Uterus (tissue), 3 donors: ENCODE measurements at regions not wholly inside any gene's neighbourhood (a gene's known extent, or its start where the extent isn't known, plus 50 kb on each side); places are given as distances from the start of the nearest gene placed in this dataset.

Experiments
- DNase-seq, 2 donors: peaks; one replicate each; pipeline ENCODE4 v3.0.0-alpha.2; 2019 to 2020
- H3K27ac ChIP-seq, 2 donors: fragments of 200-600 bp; sonication (generic); 1 replicate in 1 of 2; 2 replicates in 1 of 2; pipeline ENCODE4 v1.5.1; 2016 to 2018
- H3K27me3 ChIP-seq, 2 donors: fragments of 200-600 bp; sonication (generic); one replicate each; pipeline ENCODE4 v1.5.1; 2018 to 2019; ENCODE audit warnings: control low read depth in 1 of 2
- H3K36me3 ChIP-seq, 2 donors: fragments of 200-600 bp; sonication (generic); one replicate each; pipeline ENCODE4 v1.5.1; 2019; ENCODE audit warnings: control low read depth in 1 of 2
- H3K4me1 ChIP-seq, 2 donors: fragments of 200-600 bp; sonication (generic); one replicate each; pipeline ENCODE4 v1.5.1; 2018 to 2019; ENCODE audit warnings: control low read depth in 1 of 2
- H3K4me3 ChIP-seq, 2 donors: fragments of 200-600 bp; sonication (generic); 1 replicate in 1 of 2; 2 replicates in 1 of 2; pipeline ENCODE4 v1.5.1; 2018 to 2019; ENCODE audit warnings: mild to moderate bottlenecking in 1 of 2
- H3K9me3 ChIP-seq, 2 donors: fragments of 200-600 bp; sonication (generic); one replicate each; pipeline ENCODE4 v1.5.1; 2019; ENCODE audit warnings: control low read depth in 1 of 2
- CTCF ChIP-seq, 4 experiments: fragments of 200-600 bp in 2 of 4; fragments of 450-650 bp in 2 of 4; sonication (generic) in 2 of 4; IDR thresholded peaks; one replicate each; pipeline ENCODE4 v1.5.1; 2016 to 2019; ENCODE audit warnings: antibody characterized with exemption in 4 of 4, mild to moderate bottlenecking in 2 of 4, moderate library complexity in 1 of 4
- POLR2A ChIP-seq, 2 donors: fragments of 450-650 bp; IDR thresholded peaks; one replicate each; pipeline ENCODE4 v1.6.1; 2016; ENCODE audit warnings: antibody characterized with exemption in 2 of 2, mild to moderate bottlenecking in 1 of 2, moderate library complexity in 1 of 2
- intact Hi-C: fragments of 100-400 bp; cut with DNase I; formaldehyde crosslinking; loops from one replicate; pipeline ENCODE4 v1.15.1; 2023; ENCODE audit warnings: low total_unique reads
- donor health status: DM: yes; HTN: yes; CAD: no.

- no peak overlapping the region for H3K4me3 ChIP-seq
- no peaks in the 10 kb centered on the region for H3K27me3 ChIP-seq
- no peaks in the 10 kb centered on the region for H3K9me3 ChIP-seq
- H3K27ac ChIP-seq = no peak overlapping the region
- DNase-seq = peak in 1 of 2 donors; percentile 31
- intact Hi-C loops = no loop called here
- TF ChIP-seq CTCF (IDR thresholded peaks at IDR 0.05) = no peak
- TF ChIP-seq POLR2A (IDR thresholded peaks at IDR 0.05) = no peak
- H3K36me3 ChIP-seq = no peaks in the 10 kb centered on the region
- H3K4me1 ChIP-seq = no peaks in the 10 kb centered on the region
These were observed 181.4 kb downstream of the AKR1D1 start for GRCh38 chr7:138257459-138258196.

GRCh38 chr7:138258197-138258559 lies 181.9 kb downstream of the AKR1D1 start:
- Histone ChIP-seq H3K27ac (no peak overlapping the region), H3K4me3 (no peak overlapping the region), H3K27me3 (no peaks in the 10 kb centered on the region), H3K9me3 (no peaks in the 10 kb centered on the region), H3K4me1 (no peaks in the 10 kb centered on the region), H3K36me3 (no peaks in the 10 kb centered on the region)
- intact Hi-C loops = no loop called here
- no peak for TF ChIP-seq POLR2A (IDR thresholded peaks at IDR 0.05)
- TF ChIP-seq CTCF (IDR thresholded peaks at IDR 0.05) = no peak
- DNase-seq = no peak

GRCh38 chr7:138259675-138260074 lies 183.4 kb downstream of the AKR1D1 start:
- H3K27me3 ChIP-seq = no peaks in the 10 kb centered on the region
- TF ChIP-seq POLR2A (IDR thresholded peaks at IDR 0.05) (no peak), CTCF (IDR thresholded peaks at IDR 0.05) (no peak)
- H3K4me1 ChIP-seq = no peaks in the 10 kb centered on the region
- intact Hi-C loops = no loop called here
- no peaks in the 10 kb centered on the region for H3K36me3 ChIP-seq
- H3K27ac ChIP-seq = no peak overlapping the region
- no peak for DNase-seq
- H3K4me3 ChIP-seq = no peak overlapping the region
- H3K9me3 ChIP-seq = no peaks in the 10 kb centered on the region

- H3K4me1 ChIP-seq = no peaks in the 10 kb centered on the region
- intact Hi-C loops = no loop called here
- H3K27me3 ChIP-seq = no peaks in the 10 kb centered on the region
- no peak overlapping the region for H3K4me3 ChIP-seq
- H3K36me3 ChIP-seq = no peaks in the 10 kb centered on the region
- no peaks in the 10 kb centered on the region for H3K9me3 ChIP-seq
- no peak overlapping the region for H3K27ac ChIP-seq
- no peak for DNase-seq
- no peak for TF ChIP-seq POLR2A (IDR thresholded peaks at IDR 0.05)
- no peak for TF ChIP-seq CTCF (IDR thresholded peaks at IDR 0.05)
These were observed 191.7 kb downstream of the AKR1D1 start for GRCh38 chr7:138267934-138268333.

GRCh38 chr7:138276891-138277290 lies 183.2 kb upstream of the TRIM24 start:
- TF ChIP-seq POLR2A (IDR thresholded peaks at IDR 0.05) = no peak
- TF ChIP-seq CTCF (IDR thresholded peaks at IDR 0.05) = no peak
- H3K4me3 ChIP-seq = no peak overlapping the region
- DNase-seq = no peak
- intact Hi-C loops = no loop called here
- H3K27ac ChIP-seq = no peak overlapping the region
- H3K36me3 ChIP-seq = no peaks in the 10 kb centered on the region
- H3K4me1 ChIP-seq = no peaks in the 10 kb centered on the region
- no peaks in the 10 kb centered on the region for H3K9me3 ChIP-seq
- no peaks in the 10 kb centered on the region for H3K27me3 ChIP-seq
